NCI-H774 (cell line): ENCODE measurements at regions not wholly inside any gene's neighbourhood (a gene's known extent, or its start where the extent isn't known, plus 50 kb on each side); places are given as distances from the start of the nearest gene placed in this dataset.
"Not testable (repeated sequence)": the region's sequence is repeated elsewhere in the genome, so short reads cannot be mapped to it uniquely, and the experiment has no call there.

Source experiments
- DNase-seq: peaks from one replicate; lab custom pipeline; 2025; lab: John Stamatoyannopoulos, UW

DNA sequence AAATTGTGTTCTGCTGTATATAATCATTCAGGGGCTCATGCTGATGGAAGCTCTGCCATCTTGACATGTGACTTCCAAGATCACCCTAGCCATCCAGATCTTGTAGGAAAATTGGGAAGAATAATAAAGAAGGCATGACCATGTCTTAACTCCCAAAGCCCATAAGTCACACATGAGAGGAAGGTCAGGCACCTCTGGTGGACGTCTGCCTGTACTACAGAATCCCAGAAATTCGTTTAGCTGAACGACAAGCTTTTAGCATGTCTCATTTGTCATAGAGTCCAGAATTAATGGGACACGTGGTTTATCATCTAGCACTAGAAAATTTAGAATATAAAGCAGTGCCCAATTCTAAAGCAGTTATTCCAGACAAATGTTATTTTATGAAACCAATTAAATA lies 212.7 kb downstream of the CENPC start:
- DNase-seq = no peak

DNA sequence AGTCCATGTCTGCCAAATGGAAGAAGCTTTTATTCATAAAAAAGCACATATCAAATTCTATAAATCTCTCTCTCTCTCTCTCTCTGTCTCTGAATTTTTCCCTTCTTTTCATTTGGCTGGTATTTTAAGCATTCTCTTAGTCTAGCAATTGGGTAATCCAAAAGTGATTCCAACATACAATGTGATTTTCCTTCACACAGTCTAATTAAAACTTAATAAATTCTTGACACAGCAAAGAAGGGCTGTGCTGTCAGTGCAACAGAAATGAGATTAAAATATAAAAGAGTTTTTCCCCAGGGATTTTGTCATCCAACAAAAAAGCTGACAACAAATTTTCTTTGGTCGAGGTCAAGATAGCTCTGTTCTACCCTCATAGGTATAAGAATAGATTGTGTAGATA lies 216.9 kb downstream of the CENPC start:
- no peak for DNase-seq

DNA sequence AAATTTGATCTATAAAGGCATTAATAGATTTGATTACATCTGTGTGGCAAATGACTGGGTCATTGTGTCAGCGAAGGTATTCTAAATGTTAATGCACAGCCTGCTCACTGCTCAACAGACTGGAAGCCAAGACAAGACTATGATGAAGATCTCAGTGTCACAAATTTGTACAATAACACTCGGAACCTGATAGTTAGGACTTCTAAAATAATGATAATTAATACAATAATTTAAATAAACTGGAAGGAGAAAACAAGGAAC lies 217.4 kb downstream of the CENPC start:
- DNase-seq = no peak

DNA sequence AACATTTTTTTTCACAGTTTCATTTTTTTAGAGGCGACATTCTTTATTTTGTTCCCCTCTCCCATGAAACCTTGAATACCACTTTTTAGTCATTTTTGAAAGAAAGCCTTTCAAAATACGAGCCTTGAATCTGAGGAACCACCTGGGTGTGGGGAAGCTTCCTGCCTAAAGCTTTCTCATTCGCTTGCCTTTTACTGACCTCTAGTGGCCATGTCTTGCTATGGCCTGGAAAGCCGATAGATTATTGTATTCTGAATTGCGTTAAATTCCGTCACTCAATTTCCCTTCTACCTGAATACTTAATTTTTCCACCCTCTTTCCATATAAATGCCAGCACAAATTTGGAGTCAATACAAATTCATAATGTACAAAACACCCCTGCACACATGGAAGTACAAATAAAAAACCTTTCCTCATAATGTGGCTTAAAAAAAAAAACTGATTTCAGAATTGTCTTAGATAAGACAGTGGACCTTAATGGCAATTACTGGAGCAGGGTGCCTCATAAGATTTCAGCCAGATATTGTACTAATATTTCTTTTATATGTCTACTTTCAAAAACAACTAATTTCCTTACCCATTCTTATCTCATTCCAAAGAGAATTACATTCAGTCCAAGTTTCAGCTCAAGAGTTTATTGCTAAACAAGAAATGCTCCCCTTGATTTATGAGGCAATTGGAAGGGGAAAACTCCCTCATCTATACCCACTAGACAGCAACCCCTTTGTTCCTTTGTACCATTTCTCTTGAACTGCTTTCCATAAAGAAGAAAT lies 217.9 kb downstream of the CENPC start:
- DNase-seq = peak; percentile 19

DNA sequence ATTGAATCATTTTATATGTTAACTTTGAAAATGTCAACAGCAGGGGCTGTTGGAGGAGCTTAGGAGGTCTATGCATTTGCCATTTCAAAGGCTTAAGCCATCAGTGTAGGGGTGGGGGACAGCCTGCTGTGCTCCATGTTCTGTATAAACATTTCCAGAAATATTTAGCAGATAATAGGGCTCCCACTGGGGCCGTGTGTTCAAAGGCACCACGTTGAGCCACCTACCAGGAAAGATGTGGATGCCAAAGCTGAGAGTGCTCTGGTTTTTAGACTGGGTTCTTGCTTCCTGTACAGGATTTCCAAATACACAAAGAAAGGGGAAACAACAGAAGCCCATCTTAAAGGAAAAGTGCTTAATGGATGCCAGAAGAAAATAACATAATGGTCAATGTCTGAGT lies 219.5 kb downstream of the CENPC start:
- DNase-seq = no peak

DNA sequence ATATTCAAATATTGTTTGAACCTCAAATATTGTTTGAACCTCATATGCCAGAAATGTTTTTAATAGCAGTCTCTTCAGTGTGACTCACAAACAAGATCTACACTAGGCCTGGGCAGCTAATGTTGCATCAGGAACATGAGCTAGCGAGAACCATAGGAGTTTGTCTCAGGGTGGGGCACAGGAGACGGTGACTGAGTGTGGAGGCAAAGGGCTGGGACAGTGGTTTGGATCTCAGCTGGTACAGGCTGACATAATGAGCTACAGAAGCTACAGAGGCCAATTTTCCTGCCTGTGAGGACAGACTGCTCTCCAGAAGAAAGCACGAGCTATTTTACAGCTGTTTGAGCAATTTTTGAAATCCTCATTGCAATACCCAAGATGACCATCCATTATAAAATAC lies 224.7 kb downstream of the CENPC start:
- DNase-seq = no peak

DNA sequence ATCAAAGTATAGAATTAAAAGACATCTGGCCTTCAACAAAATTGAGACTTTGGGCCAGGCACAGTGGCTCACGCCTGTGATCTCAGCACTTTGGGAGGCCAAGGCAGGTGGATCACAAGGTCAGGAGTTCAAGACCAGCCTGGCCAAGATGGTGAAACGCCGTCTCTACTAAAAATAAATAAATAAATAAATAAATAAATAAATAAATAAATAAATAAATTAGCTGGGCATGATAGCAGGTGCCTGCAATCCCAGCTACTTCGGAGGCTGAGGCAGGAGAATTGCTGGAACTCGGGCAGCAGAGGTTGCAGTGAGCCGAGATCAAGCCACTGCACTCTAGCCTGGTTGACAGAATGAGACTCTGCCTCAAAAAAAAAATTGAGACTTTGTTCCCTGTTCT lies 225.7 kb downstream of the CENPC start:
- not testable (repeated sequence) for DNase-seq

DNA sequence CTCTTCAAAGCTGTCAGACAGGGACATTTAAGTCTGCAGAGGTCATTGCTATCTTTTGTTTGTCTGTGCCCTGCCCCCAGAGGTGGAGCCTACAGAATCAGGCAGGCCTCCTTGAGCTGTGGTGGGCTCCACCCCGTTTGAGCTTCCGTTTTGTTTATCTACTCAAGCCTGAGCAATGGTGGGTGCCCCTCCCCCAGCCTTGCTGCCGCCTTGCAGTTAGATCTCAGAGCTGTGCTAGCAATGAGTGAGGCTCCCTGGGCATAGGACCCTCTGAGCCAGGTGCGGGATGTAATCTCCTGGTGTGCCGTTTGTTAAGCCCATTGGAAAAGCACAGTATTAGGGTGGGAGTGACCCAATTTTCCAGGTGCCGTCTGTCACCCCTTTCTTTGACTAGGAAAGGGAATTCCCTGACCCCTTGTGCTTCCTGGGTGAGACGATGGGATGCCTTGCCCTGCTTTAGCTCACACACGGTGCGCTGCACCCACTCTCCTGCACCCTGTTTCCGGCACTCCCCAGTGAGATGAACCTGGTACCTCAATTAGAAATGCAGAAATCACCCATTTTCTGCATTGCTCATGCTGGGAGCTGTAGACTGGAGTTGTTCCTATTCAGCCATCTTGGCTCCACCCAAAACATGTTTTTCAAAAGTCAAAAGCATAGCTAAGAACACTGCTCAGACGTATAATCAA lies 244.7 kb downstream of the CENPC start:
- not testable (repeated sequence) for DNase-seq

DNA sequence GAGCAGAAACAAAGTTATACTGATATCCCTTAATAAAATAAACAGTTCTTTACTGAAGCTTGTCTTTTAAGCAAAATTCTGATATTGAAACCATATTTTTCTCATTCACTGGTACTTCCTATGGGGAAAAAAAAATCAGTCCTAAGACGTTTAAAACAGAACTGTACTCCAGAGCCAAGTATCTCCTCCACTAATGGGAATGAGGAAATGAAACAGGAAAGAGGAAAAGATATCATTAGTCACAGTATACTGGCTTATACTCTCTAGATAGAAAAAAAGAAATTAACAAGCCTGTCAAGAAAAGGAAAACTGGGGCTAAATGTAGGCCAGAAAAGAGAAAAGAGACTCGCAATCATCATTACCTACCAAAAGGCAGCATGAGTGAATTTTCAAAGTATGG lies 252.7 kb downstream of the CENPC start:
- no peak for DNase-seq

DNA sequence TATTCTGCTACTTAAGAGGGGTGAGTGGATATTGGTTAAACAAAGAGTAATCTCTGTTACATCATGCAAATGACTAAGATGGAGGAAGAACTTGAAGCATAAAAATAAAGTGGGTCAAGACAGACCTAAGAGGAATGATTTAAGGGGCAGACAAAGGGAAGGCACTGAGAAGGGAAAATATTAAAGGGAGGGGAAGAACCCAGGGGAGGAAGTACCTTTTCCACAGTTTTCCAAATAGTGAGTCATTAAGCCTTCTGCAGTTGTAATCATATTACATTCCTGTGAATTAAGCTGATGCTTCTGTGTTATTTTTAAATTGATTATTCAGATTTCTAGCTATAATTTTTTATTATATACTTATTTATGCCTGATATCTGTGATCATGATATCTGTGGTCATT lies 253.3 kb downstream of the CENPC start:
- DNase-seq = no peak

DNA sequence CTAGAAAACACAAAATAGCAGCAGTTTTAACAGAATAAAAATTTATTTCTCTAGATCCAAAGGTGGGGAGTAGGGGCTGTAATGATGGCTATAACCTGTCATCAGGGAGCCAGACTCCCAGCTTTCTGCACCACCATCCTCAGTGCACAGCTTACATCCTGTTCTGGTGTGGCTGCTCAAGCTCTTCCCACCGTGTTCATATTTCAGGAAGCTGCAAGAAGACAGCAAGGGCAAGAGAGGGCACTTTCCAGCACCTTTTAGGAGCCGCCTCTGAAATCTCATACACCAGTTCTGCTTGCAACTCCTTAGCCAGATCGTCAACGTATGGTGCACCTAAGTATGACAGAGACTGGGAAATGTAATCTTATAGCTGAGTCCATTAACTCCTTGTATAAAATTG lies 253.7 kb downstream of the CENPC start:
- no peak for DNase-seq

DNA sequence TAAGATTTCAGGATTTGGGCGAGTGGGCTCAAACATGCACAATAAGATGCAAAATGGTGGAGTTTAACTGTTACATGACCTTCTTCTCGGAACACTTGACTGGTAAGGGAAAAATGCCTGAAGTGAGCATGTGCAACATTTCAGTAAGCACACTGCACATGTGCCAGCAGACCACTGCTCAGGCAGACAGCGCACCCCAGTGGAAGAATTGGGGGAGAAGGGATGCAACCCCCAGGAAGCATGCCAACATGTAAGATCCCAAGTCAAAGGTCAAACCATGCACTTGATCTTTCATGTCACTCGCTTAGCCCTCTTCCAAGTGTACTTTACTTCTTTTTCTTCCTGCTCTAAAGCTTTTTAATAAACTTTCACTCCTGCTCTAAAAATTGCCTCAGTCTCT lies 256.3 kb downstream of the CENPC start:
- DNase-seq = no peak

DNA sequence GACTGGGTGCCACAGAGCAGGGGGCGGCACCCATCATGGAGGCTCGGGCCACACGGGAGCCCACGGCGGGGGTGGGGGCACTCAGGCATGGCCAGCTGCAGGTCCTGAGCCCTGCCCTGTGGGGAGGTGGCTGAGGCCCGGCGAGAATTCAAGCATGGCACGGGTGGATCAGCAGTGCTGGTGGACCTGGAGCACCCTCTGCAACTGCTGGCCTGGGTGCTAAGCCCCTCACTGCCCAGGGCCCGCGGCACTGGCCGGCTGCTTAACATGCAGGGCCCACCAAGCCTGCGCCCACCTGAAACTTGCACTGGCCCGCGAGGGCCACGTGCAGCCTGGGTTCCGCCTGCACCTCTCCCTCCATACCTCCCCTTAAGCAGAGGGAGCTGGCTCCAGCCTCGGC lies 258.6 kb downstream of the CENPC start:
- DNase-seq = no peak

DNA sequence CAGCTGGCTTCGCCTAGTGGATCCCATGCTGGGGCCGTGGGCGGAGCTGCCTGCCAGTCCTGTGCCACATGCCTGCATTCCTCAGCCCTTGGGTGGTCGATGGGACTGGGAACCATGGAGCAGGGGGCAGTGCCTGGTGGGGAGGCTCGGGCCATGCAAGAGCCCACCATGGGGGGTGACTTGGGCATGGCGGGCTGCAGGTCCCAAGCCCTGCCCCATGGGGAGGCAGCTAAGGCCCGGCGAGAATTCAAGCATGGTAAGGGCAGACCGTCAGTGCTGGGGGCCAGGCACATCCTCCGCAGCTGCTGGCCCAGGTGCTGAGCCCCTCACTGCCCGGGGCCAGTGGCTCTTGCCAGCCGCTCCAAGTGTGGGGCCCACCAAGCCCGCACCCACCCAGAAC lies 262.6 kb downstream of the CENPC start:
- no peak for DNase-seq

DNA sequence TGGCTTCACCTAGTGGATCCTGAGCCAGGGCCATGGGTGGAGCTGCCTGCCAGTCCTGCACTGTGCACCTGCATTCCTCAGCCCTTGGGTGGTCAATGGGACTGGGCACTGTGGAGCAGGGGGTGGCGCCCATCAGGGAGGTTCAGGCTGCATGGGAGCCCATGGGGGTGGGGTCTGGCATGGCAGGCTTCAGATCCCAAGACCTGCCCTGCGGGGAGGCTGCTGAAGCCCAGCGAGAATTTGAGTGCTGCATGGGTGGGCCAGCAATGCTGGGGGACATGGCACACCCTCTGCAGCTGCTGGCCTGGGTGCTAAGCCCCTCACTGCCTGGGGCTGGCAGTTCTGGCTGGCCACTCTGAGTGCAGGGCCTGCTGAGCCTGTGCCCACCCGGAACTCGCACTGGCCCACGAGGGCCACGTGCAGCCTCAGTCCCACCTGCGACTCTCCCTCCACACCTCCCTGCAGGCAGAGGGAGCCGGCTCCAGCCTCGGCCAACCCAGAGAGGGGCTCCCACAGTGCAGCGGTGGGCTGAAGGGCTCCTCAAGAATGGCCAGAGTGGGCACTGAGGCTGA lies 270.0 kb downstream of the CENPC start:
- DNase-seq = no peak

DNA sequence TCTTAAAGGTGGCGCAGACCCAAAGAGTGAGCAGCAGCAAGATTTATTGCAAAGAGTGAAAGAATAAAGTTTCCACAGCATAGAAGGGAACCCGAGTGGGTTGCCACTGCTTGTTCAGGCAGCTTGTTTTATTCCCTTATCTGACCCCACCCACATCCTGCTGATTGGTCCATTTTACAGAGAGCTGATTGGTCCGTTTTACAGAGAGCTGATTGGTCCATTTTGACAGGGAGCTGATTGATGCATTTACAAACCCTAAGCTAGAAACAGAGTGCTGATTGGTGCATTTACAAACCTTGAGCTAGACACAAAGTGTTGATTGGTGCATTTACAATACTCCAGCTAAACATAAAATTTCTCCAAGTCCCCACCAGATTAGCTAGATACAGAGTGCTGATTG lies 270.6 kb downstream of the CENPC start:
- not testable (repeated sequence) for DNase-seq

DNA sequence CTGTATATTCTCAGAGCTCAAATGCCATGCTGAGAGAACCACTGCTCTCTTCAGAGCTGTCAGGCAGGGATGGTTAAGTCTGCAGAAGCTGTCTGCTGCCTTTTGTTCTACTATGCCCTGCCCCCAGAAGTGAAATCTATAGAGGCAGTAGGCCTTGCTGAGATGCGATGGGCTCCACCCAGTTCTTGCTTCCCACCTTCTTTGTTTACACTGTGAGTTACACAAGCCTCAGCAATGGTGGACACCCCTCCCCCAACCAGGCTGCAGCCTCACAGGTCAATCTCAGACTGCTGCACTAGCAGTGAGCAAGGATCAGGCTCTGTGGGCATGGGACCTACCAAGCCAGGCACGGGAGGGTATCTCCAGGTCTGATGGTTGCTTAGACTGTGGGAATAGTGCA lies 271.6 kb downstream of the CENPC start:
- no peak for DNase-seq

DNA sequence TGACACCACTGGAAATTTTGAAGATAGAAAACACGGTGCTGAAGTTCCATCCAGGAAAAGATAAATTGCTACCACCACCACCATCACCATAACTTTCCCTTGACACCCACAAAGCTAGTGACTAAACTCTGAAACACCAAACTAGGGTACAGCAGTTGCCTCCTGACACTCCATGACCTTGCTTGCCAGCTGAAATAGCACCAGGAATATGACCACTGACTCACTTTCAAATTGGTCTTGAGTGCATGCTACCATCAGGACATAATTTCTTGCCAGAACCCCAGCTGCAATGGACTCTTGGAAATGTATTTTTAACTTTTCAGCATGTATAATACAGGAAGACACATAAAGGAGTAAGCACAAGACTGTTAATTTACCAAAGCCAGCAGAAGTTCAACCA lies 283.3 kb downstream of the CENPC start:
- no peak for DNase-seq

DNA sequence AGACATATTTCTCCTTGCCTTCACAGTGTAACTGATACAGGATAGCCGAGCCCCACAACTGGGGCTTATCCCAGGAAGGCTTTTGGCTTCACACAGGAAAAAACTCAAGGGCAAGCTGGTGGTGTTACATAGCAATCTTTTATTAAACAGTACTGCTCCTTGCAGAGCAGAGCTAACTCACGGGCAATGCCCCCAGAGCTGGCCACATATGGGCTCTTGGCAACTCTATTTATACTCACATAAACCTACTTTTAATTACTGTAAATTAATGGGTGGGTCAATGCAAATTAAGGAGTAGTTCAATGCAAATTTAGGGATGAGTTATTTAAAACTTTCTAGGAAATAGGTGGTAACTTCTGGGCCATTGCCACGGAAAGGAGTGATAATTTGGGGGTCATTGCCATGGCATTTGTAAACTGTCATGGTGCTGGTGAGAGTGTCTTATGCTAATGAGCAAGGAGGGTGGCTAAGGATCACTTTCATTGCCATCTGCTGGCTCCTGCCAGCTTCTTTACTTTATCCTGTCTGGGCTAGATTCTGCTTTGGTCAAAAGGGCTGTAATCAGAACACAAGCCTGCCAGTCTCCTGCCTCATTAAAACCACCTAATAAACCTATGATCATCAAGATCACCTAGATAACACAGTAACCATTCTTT lies 288.8 kb downstream of the CENPC start:
- no peak for DNase-seq

DNA sequence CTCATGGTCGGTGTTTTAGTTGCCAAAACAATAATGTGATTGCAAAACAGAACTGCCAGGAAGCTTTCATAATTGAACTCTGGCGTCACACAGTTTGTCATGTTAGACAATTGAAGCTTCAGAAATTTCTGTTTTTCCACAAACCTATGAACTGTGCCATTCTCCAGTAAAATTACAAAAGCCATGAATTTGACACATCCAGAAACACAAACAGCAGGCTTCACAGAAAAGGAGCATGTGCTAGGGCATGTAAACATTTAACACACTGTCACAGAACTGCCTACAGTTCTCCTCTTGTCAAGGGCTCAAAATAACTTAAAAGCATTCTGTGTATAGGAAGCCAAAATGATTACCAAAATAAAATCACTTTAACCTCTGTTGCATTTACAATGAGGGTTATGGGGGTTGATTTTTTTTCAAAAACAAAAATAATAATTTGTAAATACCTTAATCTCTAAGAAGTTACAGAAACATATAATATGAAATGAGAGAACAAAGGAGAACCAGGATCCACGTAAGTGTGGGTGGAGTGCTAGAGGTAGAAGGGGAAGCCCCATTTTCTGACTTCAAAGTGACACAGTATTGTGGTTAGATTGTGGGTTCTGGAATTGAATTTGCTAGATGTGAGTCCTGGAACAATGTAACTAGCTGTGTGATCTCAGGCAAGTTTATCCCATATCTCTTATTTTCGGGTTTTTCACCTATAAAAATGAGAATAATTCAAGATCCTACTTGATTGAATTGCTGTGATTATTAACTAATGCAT lies 295.0 kb downstream of the CENPC start:
- DNase-seq = no peak

DNA sequence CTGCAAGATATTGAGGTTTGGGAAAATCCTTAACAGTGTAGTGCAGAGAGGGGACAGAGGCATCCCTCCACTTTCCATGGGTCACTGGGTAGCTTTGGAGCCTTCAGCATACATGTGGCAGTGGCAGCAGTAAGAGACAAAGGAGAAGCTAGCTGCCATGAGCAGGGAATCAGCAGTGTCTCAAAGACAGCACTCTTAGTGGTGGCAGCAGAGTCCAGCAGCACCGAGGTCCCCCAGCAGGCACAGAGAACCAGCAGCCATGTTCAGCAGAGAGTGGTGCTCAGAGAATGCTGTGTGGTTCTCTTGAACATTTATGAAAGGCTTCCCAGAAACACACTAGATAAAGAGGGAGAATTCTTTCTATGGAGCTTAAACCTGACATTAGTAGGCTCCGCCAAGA lies 308.5 kb downstream of the CENPC start:
- no peak for DNase-seq

DNA sequence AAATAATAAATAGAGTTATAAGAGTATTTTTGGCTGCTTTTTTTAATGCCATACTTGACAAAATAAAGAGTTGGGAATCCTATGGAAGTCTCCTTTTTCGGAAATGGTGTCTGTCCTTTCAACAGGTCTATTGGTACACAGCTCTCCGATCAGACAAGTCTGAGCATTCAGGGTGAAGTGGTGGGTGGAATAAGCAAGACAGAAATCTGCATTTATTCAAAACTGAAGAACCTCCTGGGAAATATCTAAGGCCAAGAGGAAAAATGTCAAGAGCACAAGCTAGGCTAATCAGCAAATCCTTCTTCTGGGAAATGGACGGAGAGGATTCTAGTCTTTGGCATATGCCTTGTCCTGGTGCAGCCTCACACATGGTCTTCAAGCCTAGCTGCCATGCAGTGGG lies 309.0 kb downstream of the CENPC start:
- DNase-seq = no peak

DNA sequence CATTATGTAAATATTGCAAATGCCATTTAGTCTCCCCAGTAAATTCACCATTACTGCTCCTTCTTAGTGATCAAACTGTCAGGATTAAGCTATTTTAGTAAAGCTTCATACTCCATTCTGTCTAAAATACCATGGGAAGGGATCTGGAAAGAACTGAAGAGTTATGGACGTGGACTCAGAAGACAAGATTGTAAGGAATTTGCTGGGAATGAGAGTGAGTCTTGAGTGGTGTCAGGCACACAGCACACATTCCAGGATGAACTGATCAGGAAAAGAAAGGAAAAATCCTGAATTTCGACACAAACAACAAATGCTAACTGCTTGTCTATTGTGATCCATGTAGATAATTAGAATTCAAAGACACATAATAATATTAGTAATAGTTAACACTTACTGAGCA lies 311.0 kb downstream of the CENPC start:
- no peak for DNase-seq
